Smooth muscle cell (in vitro differentiated cells): ENCODE measurements at regions not wholly inside any gene's neighbourhood (a gene's known extent, or its start where the extent isn't known, plus 50 kb on each side); places are given as distances from the start of the nearest gene placed in this dataset.
A peak's percentile ranks its signal among the peaks of the same experiment; 100 is the strongest.

Experiments used
- DNase-seq: peaks from one replicate; lab custom pipeline; 2025; ENCODE audit not compliant: unreplicated experiment; lab: John Stamatoyannopoulos, UW
- H2AFZ ChIP-seq: fragments of 200-600 bp; sonication (generic); 2 replicates; pipeline ENCODE4 v1.6.0; 2016; ENCODE audit warnings: antibody characterized with exemption, low read depth, mild to moderate bottlenecking
- H3F3A ChIP-seq: fragments of 200-600 bp; sonication (generic); 2 replicates; pipeline ENCODE4 v1.6.0; 2017; ENCODE audit warnings: antibody characterized with exemption, low read depth
- H3K27ac ChIP-seq: fragments of 200-600 bp; sonication (generic); 2 replicates; pipeline ENCODE4 v1.5.1; 2016; ENCODE audit warnings: low read depth, mild to moderate bottlenecking
- H3K27me3 ChIP-seq: fragments of 200-600 bp; sonication (generic); 2 replicates; pipeline ENCODE4 v1.6.1; 2016; ENCODE audit warnings: low read depth, mild to moderate bottlenecking
- H3K36me3 ChIP-seq: fragments of 200-600 bp; sonication (generic); 2 replicates; pipeline ENCODE4 v1.5.1; 2016; ENCODE audit warnings: low read depth
- H3K4me1 ChIP-seq: fragments of 200-600 bp; sonication (generic); 2 replicates; pipeline ENCODE4 v1.5.1; 2016; ENCODE audit warnings: low read depth
- H3K4me2 ChIP-seq: fragments of 200-600 bp; sonication (generic); 2 replicates; pipeline ENCODE4 v1.6.0; 2016; ENCODE audit warnings: mild to moderate bottlenecking
- H3K4me3 ChIP-seq: fragments of 200-600 bp; sonication (generic); 2 replicates; pipeline ENCODE4 v1.5.1; 2016; ENCODE audit warnings: mild to moderate bottlenecking
- H3K79me2 ChIP-seq: fragments of 200-600 bp; sonication (generic); 2 replicates; pipeline ENCODE4 v1.6.0; 2016; ENCODE audit warnings: low read depth, mild to moderate bottlenecking
- H3K9ac ChIP-seq: fragments of 200-600 bp; sonication (generic); 2 replicates; pipeline ENCODE4 v1.6.0; 2016; ENCODE audit warnings: low read depth
- H3K9me3 ChIP-seq: fragments of 200-600 bp; sonication (generic); replicated peaks from 2 replicates; pipeline ENCODE4 v1.5.1; 2016; ENCODE audit warnings: low read depth
- H4K20me1 ChIP-seq: fragments of 200-600 bp; sonication (generic); 2 replicates; pipeline ENCODE4 v1.6.0; 2016; ENCODE audit warnings: low read depth
- WGBS: methylation state at CpG from one replicate; pipeline ENCODE4 v1.1.7; 2016; ENCODE audit warnings: low lambda C conversion rate; 5-methylcytosine and 5-hydroxymethylcytosine counted together
- TF ChIP-seq, protein P1 (sequence below): fragments of 200-600 bp; sonication (generic); IDR thresholded peaks from 2 replicates; pipeline ENCODE4 v1.5.1; 2017; ENCODE audit warnings: borderline replicate concordance, mild to moderate bottlenecking, antibody characterized with exemption; ENCODE audit not compliant: insufficient read depth, poor library complexity, severe bottlenecking

DNA sequence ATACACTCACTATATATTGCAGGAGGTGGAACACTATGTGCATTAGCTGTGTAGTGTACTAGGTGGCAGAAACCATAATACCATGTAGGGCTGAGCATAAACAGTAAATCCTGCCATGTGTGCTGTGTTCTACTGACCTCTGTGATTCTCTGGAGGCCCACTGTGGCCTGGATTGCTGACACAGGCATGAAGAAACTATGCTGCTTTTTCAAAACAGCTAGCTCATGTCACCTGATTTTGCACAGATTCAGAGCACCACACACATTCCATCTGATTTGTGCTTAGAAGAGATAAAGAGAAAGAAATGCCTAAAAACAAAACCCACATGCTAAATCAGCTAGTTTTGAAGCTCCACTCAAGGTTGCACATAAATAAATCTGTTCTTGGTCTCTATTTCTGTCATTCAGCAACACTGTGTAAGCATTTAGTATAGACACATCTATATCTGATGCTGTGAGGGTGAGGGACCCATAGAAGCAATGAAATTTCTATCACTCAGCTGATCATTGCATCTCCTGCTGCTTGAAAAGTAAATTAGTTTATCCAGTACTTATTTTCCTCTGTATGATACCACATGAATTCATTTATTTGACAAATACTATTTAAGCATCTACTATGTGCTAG is 1007.7 kb upstream of the SEMA6D start:
- DNase-seq = no peak
- Histone ChIP-seq H3K4me2 (no peak overlapping the region), H3K9ac (no peak overlapping the region), H4K20me1 (no peaks in the 10 kb centered on the region), H3K4me3 (no peak overlapping the region), H3K9me3 (peaks cover 4% of the 10 kb centered on the region), H3K27me3 (no peaks in the 10 kb centered on the region), H3K79me2 (no peaks in the 10 kb centered on the region), H3F3A (no peaks in the 10 kb centered on the region), H2AFZ (no peak overlapping the region), H3K36me3 (no peaks in the 10 kb centered on the region), H3K4me1 (no peaks in the 10 kb centered on the region), H3K27ac (peak overlapping the region; percentile 72)
- TF ChIP-seq, protein P1, sequence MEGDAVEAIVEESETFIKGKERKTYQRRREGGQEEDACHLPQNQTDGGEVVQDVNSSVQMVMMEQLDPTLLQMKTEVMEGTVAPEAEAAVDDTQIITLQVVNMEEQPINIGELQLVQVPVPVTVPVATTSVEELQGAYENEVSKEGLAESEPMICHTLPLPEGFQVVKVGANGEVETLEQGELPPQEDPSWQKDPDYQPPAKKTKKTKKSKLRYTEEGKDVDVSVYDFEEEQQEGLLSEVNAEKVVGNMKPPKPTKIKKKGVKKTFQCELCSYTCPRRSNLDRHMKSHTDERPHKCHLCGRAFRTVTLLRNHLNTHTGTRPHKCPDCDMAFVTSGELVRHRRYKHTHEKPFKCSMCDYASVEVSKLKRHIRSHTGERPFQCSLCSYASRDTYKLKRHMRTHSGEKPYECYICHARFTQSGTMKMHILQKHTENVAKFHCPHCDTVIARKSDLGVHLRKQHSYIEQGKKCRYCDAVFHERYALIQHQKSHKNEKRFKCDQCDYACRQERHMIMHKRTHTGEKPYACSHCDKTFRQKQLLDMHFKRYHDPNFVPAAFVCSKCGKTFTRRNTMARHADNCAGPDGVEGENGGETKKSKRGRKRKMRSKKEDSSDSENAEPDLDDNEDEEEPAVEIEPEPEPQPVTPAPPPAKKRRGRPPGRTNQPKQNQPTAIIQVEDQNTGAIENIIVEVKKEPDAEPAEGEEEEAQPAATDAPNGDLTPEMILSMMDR = no peak

DNA sequence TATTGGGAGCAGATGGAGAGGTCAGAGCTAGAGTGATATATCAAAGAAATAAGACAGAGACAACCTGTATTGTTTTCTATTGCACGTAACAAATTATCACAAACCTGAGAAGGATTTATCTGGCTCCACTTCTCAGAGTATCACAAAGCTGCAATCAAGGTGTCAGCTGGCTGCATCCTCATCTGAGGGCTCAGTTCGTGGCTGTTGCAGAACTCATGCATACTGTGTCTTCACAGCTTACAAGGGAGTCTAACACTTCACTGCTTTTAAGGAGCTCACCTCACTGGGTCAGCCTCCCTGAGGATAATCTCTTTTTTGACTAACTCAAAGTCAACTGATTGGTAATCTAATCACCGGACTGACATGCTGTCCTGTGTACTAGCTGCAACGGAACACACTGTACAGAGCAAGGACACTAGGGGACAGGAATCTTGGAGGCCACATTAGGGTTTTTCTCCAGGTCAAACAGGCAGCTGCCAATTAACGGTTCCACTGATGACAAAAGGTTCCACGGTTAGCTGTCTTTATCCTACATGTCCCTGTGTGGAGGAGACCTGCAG is 1006.8 kb upstream of the SEMA6D start:
- Histone ChIP-seq H3K79me2 (no peaks in the 10 kb centered on the region), H3K9me3 (peaks cover 4% of the 10 kb centered on the region), H4K20me1 (no peaks in the 10 kb centered on the region), H3K27ac (no peak overlapping the region), H3K36me3 (no peaks in the 10 kb centered on the region), H3K4me2 (no peak overlapping the region), H3K4me1 (no peaks in the 10 kb centered on the region), H3F3A (no peaks in the 10 kb centered on the region), H2AFZ (no peak overlapping the region), H3K9ac (no peak overlapping the region), H3K4me3 (no peak overlapping the region), H3K27me3 (no peaks in the 10 kb centered on the region)
- TF ChIP-seq, protein P1 = no peak
- WGBS = 90% methylated on average over 6 of the region's 6 CpGs
- DNase-seq = no peak

DNA sequence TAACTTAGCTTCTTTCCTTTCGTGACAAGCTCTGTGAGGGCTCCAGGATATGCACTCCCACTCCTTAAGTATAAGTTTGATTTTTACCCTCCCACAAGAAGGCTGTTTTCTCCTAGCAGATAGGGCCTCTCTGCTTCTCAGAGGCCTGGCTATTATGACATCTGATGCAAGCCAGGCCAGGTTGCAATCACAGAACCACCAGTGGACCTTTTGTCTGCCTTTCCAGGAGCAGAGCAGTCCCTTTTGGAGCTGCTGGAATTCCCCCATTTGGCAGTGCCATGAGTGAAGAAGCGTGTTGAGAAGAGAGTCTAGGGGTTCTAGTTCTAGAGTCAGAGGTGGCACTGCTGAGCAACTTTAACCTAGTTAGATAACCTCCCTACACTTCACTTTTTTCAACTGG is 1004.3 kb upstream of the SEMA6D start:
- Histone ChIP-seq H3K36me3 (no peaks in the 10 kb centered on the region), H3K9me3 (no peaks in the 10 kb centered on the region), H3K4me2 (no peak overlapping the region), H3K79me2 (no peaks in the 10 kb centered on the region), H3K9ac (no peak overlapping the region), H3K4me1 (no peaks in the 10 kb centered on the region), H3F3A (no peaks in the 10 kb centered on the region), H3K27ac (peak overlapping the region; percentile 22), H4K20me1 (no peaks in the 10 kb centered on the region), H3K4me3 (no peak overlapping the region), H2AFZ (peak overlapping the region; percentile 29), H3K27me3 (no peaks in the 10 kb centered on the region)
- TF ChIP-seq, protein P1 = no peak
- no peak for DNase-seq
- WGBS = 52% methylated on average over 2 of the region's 2 CpGs

DNA sequence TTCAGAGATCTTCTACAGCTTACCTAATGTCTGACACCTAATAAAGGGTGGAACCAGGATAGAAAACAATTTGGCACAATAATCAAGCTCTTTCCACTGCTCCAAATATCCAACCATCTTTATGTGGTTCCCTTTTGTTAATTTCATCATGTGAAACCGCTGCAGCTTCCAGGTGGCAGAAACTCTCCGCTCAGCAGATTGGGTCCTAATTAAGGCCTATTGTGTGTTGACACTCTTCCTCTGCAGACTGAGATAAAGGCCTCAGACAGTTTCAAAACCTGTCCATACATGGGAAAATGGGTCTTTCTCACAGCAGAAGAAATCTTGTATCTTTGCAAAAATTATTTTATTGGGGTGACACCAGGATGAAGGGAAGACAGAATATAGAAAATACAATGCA is 1002.4 kb upstream of the SEMA6D start:
- Histone ChIP-seq H3F3A (no peaks in the 10 kb centered on the region), H2AFZ (no peak overlapping the region), H3K9ac (no peak overlapping the region), H3K9me3 (no peaks in the 10 kb centered on the region), H3K36me3 (no peaks in the 10 kb centered on the region), H3K27me3 (no peaks in the 10 kb centered on the region), H3K27ac (no peak overlapping the region), H3K4me2 (no peak overlapping the region), H4K20me1 (no peaks in the 10 kb centered on the region), H3K4me3 (no peak overlapping the region), H3K79me2 (no peaks in the 10 kb centered on the region), H3K4me1 (no peaks in the 10 kb centered on the region)
- TF ChIP-seq, protein P1 = no peak
- WGBS = 87% methylated on average over 2 of the region's 2 CpGs
- no peak for DNase-seq
